OCI-LY3 (cell line): ENCODE measurements at regions not wholly inside any gene's neighbourhood (a gene's known extent, or its start where the extent isn't known, plus 50 kb on each side); places are given as distances from the start of the nearest gene placed in this dataset.

Source experiments
- H2AFZ ChIP-seq: fragments of 200-600, 300-600 bp; shearing (Covaris generic); 2 replicates; pipeline ENCODE4 v1.6.0; 2014; ENCODE audit warnings: antibody characterized with exemption, low read depth, low read length
- H3K27ac ChIP-seq: fragments of 200-600, 300-600 bp; sonication (generic); 2 replicates; pipeline ENCODE4 v1.5.1; 2014; ENCODE audit warnings: mild to moderate bottlenecking, low read length, moderate library complexity, mixed read lengths
- H3K27me3 ChIP-seq: fragments of 200-600, 300-600 bp; sonication (generic); 2 replicates; pipeline ENCODE4 v1.6.1; 2014; ENCODE audit warnings: low read depth, low read length, mixed read lengths
- H3K36me3 ChIP-seq: fragments of 200-600, 300-600 bp; sonication (generic); replicated peaks from 2 replicates; pipeline ENCODE3; 2014; ENCODE audit warnings: low read depth, low read length, mixed read lengths
- H3K4me1 ChIP-seq: fragments of 300-600, 200-600 bp; sonication (generic); 2 replicates; pipeline ENCODE4 v1.6.1; 2014; ENCODE audit warnings: low read length, mixed read lengths
- H3K4me2 ChIP-seq: fragments of 200-600, 300-600 bp; sonication (generic); 2 replicates; pipeline ENCODE4 v1.6.1; 2014; ENCODE audit warnings: low read length, mixed read lengths
- H3K4me3 ChIP-seq: fragments of 300-600, 200-600 bp; sonication (generic); 2 replicates; pipeline ENCODE4 v1.5.1; 2014; ENCODE audit warnings: antibody characterized with exemption, mild to moderate bottlenecking, low read length, moderate library complexity
- H3K79me2 ChIP-seq: fragments of 300-600, 200-600 bp; shearing (Covaris generic); 2 replicates; pipeline ENCODE4 v1.6.1; 2014; ENCODE audit warnings: mild to moderate bottlenecking, low read length, mixed read lengths
- H3K9ac ChIP-seq: fragments of 300-600, 200-600 bp; shearing (Covaris generic); 2 replicates; pipeline ENCODE4 v1.6.0; 2014; ENCODE audit warnings: mild to moderate bottlenecking, low read length, moderate library complexity
- H3K9me3 ChIP-seq: fragments of 200-600, 300-600 bp; shearing (Covaris generic); 2 replicates; pipeline ENCODE4 v1.6.1; 2014; ENCODE audit warnings: low read length, mixed read lengths; ENCODE audit not compliant: insufficient read depth
- H4K20me1 ChIP-seq: fragments of 200-600, 300-600 bp; sonication (generic); 2 replicates; pipeline ENCODE4 v1.6.1; 2016; ENCODE audit warnings: low read length, mixed read lengths; ENCODE audit not compliant: insufficient read depth
- CTCF ChIP-seq: fragments of 200-600, 300-600 bp; sonication (generic); IDR thresholded peaks from 2 replicates; pipeline ENCODE4 v1.5.1; 2014; ENCODE audit warnings: antibody characterized with exemption, low read length, low read depth
- EZH2phosphoT487 ChIP-seq: fragments of 200-600 bp; shearing (Covaris generic); IDR thresholded peaks from 2 replicates; pipeline ENCODE4 v1.6.1; 2018; ENCODE audit warnings: antibody characterized with exemption, mixed run types, low read depth

GRCh38 chr5:166906991-166907713 is 1384.3 kb upstream of the WWC1 start:
- Histone ChIP-seq H3K36me3 (no peaks in the 10 kb centered on the region), H3K4me2 (no peak overlapping the region), H3K27me3 (no peaks in the 10 kb centered on the region), H3K27ac (no peak overlapping the region), H3K9ac (no peak overlapping the region), H3K4me1 (no peaks in the 10 kb centered on the region), H3K9me3 (no peaks in the 10 kb centered on the region), H3K79me2 (no peaks in the 10 kb centered on the region), H2AFZ (no peak overlapping the region), H3K4me3 (no peak overlapping the region), H4K20me1 (no peaks in the 10 kb centered on the region)
- TF ChIP-seq CTCF = no peak
- no peak for TF ChIP-seq EZH2phosphoT487

GRCh38 chr5:166909040-166909439 is 1382.4 kb upstream of the WWC1 start:
- H3K27ac ChIP-seq = no peak overlapping the region

GRCh38 chr5:166909926-166910325 is 1381.5 kb upstream of the WWC1 start:
- Histone ChIP-seq H3K4me3 (no peak overlapping the region), H3K36me3 (no peaks in the 10 kb centered on the region), H3K9ac (no peak overlapping the region), H3K4me1 (no peaks in the 10 kb centered on the region), H2AFZ (no peak overlapping the region), H3K9me3 (no peaks in the 10 kb centered on the region), H4K20me1 (no peaks in the 10 kb centered on the region), H3K79me2 (no peaks in the 10 kb centered on the region), H3K4me2 (no peak overlapping the region), H3K27me3 (no peaks in the 10 kb centered on the region), H3K27ac (no peak overlapping the region)
- TF ChIP-seq CTCF (no peak), EZH2phosphoT487 (no peak)

More at GRCh38 chr5:166909040-166909439, 1382.4 kb upstream of the WWC1 start:
- Histone ChIP-seq H4K20me1 (no peaks in the 10 kb centered on the region), H3K4me2 (no peak overlapping the region), H3K9ac (no peak overlapping the region), H3K4me1 (no peaks in the 10 kb centered on the region), H3K79me2 (no peaks in the 10 kb centered on the region), H3K4me3 (no peak overlapping the region), H3K9me3 (no peaks in the 10 kb centered on the region), H3K36me3 (no peaks in the 10 kb centered on the region), H3K27me3 (no peaks in the 10 kb centered on the region), H2AFZ (no peak overlapping the region)
- TF ChIP-seq CTCF (no peak), EZH2phosphoT487 (no peak)

- Histone ChIP-seq H3K9me3 (no peaks in the 10 kb centered on the region), H3K27me3 (no peaks in the 10 kb centered on the region), H3K79me2 (no peaks in the 10 kb centered on the region), H3K9ac (no peak overlapping the region), H3K4me2 (no peak overlapping the region), H3K4me3 (no peak overlapping the region), H3K27ac (no peak overlapping the region), H2AFZ (no peak overlapping the region), H3K4me1 (no peaks in the 10 kb centered on the region), H3K36me3 (no peaks in the 10 kb centered on the region), H4K20me1 (no peaks in the 10 kb centered on the region)
- TF ChIP-seq EZH2phosphoT487 = no peak
- TF ChIP-seq CTCF = no peak
Observed at GRCh38 chr5:166910995-166911394, 1380.5 kb upstream of the WWC1 start.
